PC-3 (cell line): ENCODE measurements at regions not wholly inside any gene's neighbourhood (a gene's known extent, or its start where the extent isn't known, plus 50 kb on each side); places are given as distances from the start of the nearest gene placed in this dataset.

Experiments
- EZH2 ChIP-seq: fragments of 300-600 bp; sonication (generic); IDR thresholded peaks from one replicate; pipeline ENCODE4 v1.6.1; 2017; ENCODE audit warnings: antibody characterized with exemption, mild to moderate bottlenecking, low read length; ENCODE audit not compliant: unreplicated experiment
- EZH2phosphoT487 ChIP-seq: fragments of 300-600 bp; sonication (generic); IDR thresholded peaks from 2 replicates; pipeline ENCODE4 v1.6.1; 2018; ENCODE audit warnings: mild to moderate bottlenecking, antibody characterized with exemption, low read length, borderline replicate concordance
- TF ChIP-seq, protein P1 (sequence below): fragments of 300-600 bp; sonication (generic); conservative IDR thresholded peaks from 2 replicates; pipeline ENCODE4 v1.5.1; 2017; ENCODE audit warnings: antibody characterized with exemption, low read depth, mild to moderate bottlenecking, low read length

DNA sequence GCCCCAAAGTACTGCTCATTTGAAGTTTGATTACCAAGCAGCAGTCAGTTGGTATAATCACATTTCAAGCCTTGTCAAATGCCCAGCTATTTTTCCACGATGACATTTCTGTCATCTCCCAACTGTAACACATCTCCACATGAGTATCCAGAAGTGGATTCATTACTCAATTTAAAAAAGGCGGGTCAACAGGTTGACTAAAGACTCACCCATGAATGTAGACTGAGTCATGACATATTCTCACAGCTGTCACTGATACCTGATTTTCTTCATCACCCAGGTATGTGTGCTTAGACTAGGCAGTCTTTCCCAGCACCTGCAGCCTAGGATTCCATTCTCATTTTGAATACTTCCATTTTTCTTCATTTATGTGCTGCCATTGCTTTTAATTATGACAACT is 75.1 kb upstream of the DBX2 start:
- TF ChIP-seq, protein P1, sequence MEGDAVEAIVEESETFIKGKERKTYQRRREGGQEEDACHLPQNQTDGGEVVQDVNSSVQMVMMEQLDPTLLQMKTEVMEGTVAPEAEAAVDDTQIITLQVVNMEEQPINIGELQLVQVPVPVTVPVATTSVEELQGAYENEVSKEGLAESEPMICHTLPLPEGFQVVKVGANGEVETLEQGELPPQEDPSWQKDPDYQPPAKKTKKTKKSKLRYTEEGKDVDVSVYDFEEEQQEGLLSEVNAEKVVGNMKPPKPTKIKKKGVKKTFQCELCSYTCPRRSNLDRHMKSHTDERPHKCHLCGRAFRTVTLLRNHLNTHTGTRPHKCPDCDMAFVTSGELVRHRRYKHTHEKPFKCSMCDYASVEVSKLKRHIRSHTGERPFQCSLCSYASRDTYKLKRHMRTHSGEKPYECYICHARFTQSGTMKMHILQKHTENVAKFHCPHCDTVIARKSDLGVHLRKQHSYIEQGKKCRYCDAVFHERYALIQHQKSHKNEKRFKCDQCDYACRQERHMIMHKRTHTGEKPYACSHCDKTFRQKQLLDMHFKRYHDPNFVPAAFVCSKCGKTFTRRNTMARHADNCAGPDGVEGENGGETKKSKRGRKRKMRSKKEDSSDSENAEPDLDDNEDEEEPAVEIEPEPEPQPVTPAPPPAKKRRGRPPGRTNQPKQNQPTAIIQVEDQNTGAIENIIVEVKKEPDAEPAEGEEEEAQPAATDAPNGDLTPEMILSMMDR: no peak
- TF ChIP-seq EZH2 (no peak), EZH2phosphoT487 (no peak)
